ENCODE measurements at regions not wholly inside any gene's neighbourhood (a gene's known extent, or its start where the extent isn't known, plus 50 kb on each side); places are given as distances from the start of the nearest gene placed in this dataset.

DNA sequence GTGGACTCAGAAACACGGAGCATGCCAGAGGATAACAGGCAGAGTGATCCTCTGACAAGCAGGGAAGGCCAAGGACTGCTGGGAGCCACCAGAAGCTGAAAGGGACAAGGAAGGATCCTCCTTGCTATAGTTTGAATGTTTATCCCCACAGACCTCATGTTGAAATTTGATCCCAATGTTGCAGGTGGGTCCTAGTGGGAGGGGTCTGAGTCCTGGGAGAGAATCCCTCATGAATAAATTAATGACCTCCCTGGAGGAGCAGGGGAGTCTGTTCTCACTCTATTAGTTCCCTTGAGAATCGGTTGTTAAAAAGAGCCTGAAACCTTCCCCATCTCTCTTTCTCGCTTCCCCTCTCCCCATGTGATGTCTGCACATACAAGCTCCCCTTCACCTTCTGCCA is 124.4 kb downstream of the FBXO15 start:
- DNase-seq, result no peak

- no peak for DNase-seq
Observed at GRCh38 chr18:74019864-74020263, 127.8 kb downstream of the FBXO15 start.

GRCh38 chr18:74013955-74014354 is 133.7 kb downstream of the FBXO15 start:
- DNase-seq, result no peak

- DNase-seq, result no peak
Observed at GRCh38 chr18:74012954-74013630, 134.5 kb downstream of the FBXO15 start.

DNA sequence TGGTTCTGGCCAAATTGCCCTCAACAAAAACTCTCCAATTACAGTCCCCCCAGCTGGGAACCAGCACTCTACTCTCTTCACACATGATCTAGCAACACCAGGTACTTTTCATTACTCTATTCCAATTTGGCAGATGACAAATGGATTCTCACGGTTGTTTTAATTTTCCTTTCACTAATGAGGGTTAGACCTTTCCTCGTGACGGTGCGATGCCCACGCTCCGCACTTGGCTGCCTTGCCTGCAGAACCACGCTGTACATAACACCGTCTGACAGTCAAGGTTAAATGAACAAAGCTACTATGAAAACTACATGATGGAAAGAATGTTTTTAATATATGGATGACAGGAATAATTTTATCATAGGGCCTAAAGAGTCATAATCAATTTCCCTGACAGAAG is 141.5 kb downstream of the FBXO15 start:
- DNase-seq, result no peak

- DNase-seq, result no peak
Observed at GRCh38 chr18:74005320-74006109, 142.1 kb downstream of the FBXO15 start.

DNA sequence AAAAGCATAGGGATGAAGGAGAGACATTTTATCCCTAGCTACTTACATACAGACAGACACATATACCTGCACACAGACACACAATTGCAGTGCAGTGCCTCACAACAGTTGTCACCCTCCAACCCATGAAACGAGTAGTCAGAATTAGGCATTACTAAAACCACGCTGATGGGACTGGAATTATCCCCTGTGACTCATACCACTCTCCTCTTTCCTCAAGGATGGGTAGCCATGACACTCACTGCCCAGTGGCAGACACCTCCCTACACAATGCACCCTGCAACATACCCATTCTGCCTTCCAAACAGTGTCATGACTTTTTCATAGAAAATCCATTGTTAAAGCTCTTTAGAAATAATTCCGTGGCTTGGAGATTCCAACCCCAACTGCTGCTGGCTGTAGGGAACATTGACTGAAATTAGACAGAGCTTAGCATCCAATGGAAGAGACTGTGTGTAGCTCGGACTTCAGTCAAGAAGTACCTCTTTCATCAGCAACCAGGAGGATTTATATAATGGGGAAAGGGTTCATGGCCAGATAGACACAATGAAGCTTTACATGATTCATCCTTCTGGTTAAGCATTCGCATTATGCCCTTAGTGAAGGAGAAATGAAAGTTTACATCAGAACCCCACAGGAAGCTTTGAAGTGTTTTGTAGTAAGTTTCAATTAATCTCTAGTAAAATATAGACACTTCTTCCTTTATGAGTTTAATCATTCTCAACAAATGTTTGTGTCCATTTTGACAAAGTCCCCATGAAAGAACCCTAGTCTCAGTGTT is 155.2 kb downstream of the FBXO15 start:
- no peak for DNase-seq

- no peak for DNase-seq
Observed at GRCh38 chr18:73991570-73991969, 156.1 kb downstream of the FBXO15 start.

DNA sequence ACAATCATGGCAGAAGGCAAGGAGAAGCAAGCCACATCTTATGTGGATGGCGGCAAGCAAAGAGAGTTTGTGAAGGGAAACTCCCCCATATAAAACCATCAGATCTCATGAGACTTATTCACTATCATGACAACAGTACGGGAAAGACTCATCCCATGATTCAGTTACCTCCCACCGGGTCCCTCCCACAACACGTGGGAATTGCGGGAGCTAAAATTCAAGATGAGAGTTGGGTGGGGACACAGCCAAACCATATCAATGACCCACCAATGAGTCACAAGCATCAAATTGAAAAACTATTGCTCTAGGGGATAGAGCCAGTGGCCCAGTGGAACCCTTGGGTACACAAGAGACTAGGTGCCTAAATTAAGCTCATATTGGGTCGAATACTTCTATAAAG is 157.4 kb downstream of the FBXO15 start:
- DNase-seq, result no peak

DNA sequence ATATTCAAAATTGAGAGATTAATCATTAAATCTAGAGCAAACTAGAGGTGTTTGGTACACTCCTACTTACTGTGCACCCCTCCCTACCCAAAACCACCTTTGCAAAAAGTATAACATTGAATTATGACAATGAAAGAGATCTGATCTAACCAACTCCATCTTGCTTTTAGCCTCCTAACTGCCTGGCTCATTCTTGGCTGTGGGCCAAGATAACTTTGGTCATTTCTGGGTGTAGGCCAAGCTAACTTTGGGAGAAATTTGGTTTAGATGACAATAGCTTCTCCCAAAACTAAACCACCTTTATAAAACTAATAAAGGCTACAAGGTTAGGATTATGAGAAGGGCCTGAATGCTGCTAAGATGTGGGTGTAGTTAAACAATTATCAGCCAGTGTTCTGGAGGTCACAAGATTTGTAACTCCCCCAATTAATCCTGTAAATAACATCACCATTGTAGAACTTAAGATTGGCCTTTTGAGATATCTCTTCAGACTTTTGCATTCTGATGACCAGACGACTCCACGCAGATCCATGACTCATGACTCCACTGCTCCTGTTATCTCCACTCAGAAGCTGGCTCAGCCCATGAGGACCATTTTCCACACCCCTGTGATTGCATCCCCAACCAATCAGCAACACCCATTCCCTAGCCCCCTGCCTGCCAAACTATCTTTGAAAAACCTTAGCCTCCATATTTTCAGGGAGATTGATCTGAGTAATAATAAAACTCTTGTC is 160.2 kb downstream of the FBXO15 start:
- no peak for DNase-seq

DNA sequence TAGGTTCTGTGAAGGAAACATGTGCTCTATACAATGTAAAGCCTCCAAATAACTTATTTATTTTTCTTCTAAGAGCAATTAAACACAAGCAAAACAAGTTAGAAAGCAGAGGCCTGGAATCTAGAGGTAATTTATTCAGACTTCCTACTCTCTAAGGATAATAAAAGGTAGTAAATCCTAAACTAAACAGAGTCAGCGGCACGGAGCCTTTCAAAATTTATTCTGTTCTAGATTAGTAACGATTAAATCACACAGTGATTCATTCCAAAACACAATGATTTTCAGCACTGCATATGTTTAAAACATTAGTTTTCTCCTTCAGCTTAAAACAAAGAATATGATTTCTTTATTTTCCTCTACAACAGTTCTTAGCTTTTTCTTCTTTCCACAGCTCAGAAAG is 160.9 kb downstream of the FBXO15 start:
- DNase-seq, result no peak

DNA sequence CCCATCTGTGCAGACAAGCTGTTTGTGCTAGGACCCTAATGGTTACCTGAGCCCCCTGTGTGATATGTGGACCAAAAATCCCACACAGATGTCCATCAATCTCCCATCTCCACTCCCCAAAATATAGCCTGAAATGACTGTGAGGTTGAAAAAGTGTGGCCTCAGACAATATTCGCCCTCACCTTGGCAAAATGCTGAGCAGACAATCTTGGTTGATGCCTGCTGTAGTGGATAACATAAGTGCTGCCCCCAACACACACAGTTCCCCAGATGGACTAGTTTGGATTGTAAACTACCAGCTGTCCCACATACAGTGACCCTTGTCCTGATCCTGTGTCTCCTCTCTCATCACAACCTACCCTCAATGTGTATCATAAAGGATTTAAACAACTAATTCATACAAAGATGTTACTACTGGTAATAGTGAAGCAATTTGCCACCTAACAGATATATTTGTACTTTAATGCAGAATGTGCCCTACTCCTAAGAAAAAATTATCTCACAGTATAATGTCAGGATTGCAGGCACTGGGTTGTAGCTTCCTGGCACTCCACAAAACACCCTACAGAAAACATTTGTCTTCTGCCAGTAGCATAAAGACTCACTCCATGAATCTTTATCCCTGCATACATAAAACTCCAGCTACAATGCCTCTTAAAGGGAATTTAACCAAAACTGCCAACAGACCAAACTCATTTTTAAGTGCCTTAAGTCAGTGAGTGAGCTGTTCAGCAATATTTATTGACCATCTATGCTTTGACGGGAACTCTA is 161.6 kb downstream of the FBXO15 start:
- no peak for DNase-seq

DNA sequence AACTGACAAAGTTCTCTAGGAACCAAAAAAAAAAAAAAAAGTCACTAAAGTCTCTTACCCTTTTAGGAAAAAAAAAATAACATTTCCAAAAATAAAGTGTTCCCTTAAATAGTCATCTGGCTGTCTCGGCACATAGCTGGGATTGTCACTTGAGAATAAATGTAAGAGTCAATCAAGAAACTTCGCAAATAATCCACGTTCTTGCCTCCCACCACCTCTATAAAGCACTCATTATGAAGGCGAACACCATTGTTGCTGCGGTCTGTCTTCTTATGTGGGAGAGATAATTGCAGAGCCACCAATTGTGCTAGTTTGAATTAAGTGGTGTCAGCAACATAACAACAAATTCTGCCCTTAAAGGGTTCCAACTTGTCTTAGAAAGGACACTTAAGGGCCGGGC is 163.7 kb downstream of the FBXO15 start:
- no peak for DNase-seq

DNA sequence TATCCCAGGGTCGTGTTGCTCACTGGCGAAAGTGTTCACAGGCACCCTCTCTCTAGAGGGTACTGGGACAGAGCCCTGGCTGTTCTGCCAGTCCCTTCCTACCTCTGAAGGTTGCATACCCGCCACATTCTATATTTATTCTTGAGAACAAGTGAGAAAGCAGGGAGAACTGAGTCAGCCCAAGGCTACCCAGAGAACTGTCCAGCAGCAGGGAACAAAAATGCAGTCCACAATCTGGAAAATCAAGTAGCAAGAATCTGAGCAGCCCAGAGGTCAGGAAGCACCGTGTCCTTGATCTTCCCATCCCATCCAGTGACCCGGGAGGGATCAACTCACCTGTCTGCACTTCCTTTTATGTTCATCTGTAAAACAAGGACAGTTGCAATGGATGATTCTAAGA is 164.1 kb downstream of the FBXO15 start:
- no peak for DNase-seq

GRCh38 chr18:73981796-73982195 is 165.8 kb downstream of the FBXO15 start:
- DNase-seq, result no peak

DNA sequence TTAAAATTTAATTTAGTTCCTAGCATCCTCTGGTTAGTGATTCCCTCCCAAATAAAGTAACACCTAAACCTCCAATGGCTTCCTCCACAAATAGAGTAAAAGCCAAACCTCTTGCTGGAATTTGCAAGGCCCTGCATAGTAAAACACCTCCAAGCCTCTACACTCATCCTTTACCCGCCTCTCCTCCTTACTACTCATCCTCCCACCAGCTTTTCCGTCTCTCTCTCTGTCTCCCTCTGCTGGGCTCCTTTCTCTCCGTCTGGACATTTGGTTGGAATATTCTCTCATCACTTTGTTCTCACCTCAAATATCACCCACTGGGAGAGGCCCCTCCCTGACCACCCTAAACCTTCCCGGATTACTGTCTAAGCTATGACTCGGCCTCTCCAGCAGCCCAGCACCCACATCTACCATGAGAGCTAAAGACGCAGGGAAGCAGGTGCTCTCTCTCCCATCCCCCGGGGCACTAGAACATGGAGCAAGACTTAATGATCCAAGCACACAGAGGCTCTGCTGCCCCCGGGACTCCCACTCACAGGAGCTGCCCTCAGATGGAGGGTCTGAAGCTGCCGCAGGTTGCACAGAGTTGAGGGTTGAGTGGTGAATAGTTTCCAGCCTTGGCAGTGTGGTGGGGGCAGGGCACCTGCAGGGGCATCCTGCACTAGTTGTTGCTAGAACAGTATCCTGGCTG is 167.2 kb downstream of the FBXO15 start:
- no peak for DNase-seq

GRCh38 chr18:73979742-73980141 is 167.9 kb downstream of the FBXO15 start:
- no peak for DNase-seq

DNA sequence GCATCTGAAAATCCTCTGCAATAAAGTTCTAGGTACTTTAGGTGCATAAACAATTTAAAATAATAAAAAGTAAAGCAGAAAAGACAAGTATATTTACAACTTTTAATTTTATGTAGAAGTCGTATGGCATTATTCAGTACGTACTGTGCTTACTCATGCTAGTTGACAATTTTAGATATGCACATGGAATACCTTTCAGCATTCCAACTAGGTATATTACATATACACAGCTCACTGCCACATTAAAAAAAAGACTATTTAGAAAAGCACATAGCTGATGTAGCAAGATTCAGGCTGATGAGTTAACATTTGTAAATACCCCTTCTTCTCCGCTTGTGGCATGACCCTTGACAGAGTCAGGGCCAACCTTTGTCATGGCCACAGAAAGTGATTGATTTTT is 171.2 kb downstream of the FBXO15 start:
- DNase-seq, result no peak

DNA sequence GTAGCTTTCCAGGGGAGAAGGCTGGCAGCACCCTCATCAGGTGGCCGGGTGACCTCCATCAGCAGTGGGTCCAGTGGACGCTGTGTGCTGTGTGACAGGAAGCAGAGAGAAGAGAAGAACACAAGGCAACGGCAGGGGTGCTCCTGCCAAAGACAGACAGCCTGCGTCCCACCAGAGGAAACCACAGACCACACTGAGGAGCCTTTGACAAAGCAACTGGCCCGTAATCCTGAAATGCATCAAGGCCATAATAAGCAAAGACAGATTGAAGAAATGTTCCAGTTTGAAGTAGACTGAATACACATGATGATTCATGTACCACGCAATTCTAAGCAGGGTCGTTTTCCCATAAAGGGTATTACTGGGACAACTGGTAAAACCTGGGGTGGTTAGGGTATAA is 172.4 kb downstream of the FBXO15 start:
- no peak for DNase-seq

- no peak for DNase-seq
Observed at GRCh38 chr18:73973972-73974371, 173.7 kb downstream of the FBXO15 start.

DNA sequence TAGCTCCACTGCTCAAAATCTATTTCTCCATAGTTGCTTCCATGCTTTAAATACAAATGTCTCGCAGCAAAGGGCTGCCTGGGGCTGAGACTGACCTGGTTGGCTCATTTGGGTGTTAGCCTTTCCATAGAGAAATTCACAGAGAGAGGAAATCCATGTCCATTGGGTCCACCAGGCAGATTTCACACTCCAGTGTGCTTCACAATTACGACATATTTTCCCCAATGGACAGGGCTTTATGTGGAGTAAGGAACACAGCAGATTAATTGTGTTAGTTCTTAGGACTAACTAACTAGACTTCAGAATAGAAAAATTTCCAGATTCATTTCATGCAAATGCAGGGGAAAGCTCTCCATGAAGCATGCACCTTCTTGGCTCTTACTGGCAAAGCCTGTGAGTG is 180.7 kb downstream of the FBXO15 start:
- no peak for DNase-seq

DNA sequence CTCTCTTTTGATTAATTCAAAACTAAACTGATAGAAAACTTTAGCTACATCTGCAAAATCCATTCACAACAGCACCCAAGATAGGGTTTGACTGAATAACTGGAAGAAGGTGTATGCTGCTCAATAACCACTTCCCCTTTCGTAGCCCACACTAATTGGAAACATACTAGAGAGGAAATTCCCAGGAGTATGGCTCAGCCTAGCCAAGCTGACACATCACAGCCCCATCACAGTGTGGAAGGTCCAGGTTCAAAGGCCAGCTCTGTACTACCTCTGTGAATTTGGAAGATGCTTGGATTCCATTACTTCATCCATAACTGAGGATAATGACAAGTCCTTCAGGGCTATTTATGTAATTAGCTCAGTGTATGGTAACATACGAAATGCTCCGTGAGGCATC is 185.4 kb downstream of the FBXO15 start:
- DNase-seq, result no peak

Measured in CD4-positive, alpha-beta T cell treated with Interferon gamma for 1 hour (primary cell).